Suppressor macrophage (primary cell): ENCODE measurements at regions not wholly inside any gene's neighbourhood (a gene's known extent, or its start where the extent isn't known, plus 50 kb on each side); places are given as distances from the start of the nearest gene placed in this dataset.
A peak's percentile ranks its signal among the peaks of the same experiment; 100 is the strongest.
"Not testable (repeated sequence)": the region's sequence is repeated elsewhere in the genome, so short reads cannot be mapped to it uniquely, and the experiment has no call there.

ENCODE experiments used
- DNase-seq, 4 experiments: peaks; one replicate each; pipeline ENCODE4 v3.0.0-alpha.2; 2020 to 2022

DNA sequence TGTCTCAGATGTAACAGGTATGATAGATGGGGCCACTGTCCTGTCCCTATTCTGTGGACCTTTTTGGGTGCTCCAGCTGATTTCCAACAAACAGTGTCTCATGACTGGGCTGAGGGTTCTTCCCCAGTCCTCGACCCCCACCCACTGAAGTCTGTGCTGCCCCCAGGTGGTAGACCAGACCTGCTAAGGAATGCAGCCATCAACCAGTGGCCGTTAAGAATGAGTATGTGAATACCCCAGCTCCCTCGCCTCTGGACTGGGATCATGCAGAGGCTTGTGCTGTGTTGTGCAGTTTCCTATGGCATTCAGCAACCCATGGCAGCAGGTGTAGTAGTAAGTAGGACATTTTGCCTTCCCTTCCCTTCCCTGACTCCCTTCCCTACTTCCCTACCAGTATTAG, 183.1 kb upstream of the KAZN start:
- DNase-seq = no peak

DNA sequence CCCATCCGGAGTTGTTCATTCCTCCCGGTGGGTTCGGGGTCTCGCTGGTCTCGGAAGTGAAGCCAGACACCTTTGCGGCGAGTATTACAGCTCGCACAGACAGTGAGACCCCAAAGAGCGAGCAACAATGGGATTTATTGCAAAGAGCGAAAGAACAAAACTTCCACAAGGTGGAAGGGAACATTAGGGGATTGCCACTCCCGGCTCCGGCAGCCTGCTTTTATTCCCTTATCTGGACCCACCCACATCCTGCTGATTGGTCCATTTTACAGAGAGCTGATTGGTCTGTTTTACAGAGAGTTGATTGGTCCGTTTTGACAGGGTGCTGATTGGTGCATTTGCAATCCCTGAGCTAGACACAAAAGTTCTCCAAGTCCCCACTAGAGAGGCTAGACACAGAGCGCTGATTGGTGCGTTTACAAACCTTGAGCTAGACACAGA, 178.7 kb upstream of the KAZN start:
- DNase-seq = not testable (repeated sequence)

DNA sequence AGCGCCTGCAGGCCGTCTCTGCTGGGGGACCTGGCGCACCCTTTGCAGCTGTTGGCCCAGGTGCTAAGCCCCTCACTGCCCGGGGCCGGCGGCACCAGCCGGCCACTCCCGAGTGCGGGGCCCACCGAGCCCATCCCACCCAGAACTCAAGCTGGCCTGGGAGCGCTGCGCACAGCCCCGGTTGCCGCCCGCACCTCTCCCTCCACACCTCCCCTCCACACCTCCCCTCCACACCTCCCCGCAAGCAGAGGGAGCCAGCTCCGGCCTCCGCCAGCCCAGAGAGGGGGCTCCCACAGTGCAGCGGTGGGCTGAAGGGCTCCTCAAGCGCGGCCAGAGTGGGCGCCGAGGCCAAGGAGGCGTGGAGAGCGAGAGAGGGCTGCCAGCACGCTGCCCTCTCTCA, 177.8 kb upstream of the KAZN start:
- DNase-seq = no peak

DNA sequence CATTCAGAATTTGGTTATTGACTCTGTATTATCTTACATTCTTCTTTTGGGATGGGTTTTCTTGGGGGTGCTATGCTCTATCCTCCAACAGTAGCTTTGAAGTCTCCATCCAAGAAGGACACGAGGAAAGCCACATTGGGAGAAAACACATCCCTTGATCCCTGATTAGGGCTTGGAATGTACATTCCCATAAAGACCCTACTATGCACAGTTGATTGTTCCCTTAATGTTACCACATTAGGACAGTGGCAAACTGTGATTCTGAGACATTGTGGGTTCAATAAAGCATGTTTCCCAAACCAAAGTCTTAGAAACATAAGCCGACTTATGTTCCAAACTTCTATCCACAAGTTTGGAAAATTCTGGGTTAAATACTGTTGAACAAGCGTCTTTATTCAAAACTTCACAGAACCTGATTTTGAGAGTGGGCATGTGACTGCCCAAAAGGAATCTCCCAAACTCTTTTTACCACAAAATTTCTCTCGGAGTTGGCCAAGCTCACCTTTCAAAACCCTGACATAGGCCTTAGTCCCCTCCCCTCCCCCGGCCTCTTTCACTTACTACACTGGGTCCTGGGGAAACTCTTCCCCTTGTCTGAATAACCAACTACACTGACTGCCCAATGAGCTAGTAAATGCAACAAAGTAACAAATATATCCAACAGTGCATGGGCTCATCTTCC, 177.0 kb upstream of the KAZN start:
- DNase-seq = no peak

DNA sequence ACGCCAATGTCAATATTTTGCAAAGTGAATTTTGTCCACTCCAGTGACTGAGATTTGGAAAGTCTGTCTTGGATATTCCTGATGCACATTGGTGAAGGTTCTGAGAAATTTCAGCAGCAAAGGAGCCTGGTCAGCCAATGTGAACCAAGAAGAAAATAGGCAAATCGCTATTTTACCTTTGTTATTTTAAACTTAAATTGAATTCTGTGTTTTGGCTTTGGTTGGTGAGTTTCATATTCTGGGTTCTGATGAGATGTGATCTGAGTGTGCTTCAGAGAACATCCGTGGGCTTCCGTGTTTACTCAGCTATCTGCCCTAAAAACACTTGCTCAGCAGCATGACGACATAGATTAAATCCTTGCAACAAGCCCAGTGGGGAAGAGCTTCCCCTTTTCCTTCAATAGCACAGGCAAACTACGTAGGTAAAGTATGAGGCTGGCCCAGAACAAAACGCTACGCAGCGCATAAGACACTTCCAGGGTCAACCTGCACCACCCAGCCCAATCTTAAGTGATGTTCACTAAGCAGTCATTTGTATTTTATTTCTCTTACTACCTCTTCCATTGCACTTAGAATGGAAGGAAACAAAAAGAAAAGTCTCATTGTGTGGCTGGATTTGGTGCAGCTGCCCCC, 176.4 kb upstream of the KAZN start:
- peak; percentile 34 to 58 (median 51) for DNase-seq

DNA sequence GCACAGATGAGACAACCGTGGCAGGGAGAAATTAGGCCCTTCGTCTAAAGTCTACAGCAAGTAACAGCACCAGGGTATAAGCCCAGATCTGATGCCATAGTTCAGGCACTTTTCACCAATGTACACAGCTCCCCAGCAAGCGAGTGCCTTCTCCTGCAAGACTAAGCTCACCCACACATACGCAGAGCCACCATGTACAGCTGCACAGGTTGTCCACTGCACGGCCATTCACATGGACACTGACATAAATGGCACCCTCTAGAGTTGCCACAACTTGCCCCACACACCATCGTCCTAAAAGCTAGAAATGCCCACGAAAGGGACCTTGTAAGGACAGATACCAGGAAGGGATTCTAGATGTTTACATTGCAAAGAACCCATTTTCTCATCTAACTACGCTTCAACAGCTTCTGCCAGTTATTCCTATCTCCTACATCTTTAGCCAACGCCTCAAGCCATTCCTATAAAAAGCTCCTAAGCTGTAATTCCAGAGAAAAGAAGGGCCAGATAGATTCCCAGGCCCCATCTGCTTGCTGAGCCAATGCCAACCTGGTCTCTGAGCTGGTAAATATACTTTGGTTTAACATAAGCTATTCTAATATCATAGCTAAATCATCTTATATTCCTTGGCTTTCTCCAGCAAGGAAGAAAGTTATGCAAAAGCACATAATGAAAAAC, 174.0 kb upstream of the KAZN start:
- DNase-seq = no peak

DNA sequence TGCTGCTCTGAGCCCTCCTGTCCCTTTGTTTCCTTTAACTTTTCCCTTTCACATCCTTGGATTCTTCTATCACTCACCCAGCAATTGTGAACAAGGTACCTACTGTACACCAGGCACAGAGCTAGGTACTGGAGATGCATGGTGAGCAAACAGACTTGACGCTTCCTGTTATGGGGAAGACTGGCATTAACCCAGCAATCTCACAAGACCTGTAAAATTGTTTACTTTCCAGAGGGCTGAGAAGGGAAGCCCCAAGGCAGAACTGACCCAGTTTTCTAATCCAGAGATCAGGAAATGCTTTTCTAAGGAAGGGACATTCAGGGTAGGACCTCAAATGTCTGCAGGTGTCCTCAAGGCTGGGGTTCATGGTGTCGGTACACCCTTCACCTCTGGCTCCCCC, 171.6 kb upstream of the KAZN start:
- DNase-seq = no peak

DNA sequence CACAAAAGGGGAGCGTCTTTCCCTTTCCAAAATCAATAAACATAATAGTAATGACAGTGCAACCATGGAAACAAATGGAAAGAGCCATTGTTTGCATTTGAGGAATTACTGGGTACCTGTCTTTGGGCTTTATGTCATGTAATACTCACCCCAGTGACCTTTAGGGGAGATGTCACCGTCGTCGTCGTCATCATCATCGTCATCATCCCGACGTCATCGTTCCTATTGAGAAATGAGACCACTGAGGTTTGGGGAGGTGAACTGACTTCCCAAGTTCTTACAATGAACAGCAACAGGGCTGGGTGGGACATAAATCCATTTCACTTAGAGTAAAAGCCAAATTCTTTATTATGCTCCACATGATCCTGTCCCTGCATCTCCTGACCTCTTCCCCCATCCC, 168.9 kb upstream of the KAZN start:
- no peak for DNase-seq

DNA sequence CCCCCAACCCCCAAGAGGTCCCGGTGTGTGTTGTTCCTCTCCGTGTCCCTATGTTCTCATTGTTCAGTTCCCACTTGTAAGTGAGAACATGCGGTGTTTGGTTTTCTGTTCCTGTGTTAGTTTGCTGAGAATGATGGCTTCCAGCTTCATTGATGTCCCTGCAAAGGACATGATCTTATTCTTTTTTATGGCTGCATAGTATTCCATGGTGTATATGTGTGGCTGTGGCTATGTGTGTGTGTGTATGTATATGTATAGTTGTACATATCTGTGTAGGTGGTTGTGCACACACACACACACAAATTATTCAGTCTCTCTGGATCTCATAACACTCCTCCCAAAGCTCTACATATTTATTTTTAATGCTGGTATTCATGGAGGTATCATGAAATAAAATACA, 165.8 kb upstream of the KAZN start:
- not testable (repeated sequence) for DNase-seq

DNA sequence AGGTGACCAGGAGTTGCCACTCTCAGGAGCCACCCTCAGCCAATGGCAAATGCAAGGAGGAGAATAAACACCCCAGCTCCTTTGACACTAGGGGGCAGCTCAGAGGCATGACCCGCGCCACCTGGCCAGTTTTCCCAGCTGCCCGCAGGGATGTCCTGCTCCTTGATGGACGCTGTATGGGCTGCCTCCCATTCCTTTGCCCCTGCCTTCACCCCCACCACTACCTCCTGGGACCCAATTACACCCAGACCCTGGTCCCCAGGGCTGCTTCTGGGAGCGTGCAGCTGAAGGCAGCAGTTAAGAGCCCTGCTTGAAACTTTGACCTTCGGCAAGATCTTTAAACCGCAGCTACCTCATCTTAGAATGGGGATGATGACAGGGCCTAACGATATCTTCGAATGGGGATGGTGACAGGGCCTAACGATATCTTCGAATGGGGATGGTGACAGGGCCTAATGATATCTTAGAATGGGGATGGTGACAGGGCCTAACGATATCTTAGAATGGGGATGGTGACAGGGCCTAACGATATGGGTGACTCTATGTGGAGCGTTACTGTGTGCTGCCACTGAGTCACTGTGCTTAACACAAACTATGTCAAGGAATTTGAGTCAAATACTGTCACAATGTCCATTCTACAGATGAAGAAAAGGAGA, 163.0 kb upstream of the KAZN start:
- peak in 3 of 4 experiments; percentile 5 to 21 (median 12) for DNase-seq

DNA sequence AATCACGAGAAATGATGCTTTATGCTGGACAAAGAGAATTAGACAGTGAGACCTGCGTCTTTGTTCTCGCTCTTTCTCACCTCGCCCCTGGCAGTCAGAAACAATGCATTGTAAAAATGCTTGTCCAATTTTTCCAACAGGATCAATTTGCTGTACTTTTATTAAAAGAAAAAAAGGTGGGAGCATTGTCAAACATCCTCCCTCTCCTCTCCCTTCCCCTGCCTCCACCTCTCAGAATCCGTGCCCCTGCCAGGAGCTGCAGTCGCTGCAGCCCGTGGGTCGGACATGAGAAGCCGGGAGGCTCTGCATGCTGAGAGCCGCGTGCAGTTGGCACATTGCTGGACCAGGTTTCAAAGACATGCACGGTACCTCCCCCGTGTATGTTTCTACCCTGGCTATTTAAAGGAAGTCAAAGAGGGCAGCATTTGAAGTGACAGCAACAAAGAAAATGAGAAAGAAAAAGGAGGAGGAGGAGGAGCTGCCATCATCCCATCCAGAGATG, 161.0 kb upstream of the KAZN start:
- DNase-seq = no peak

DNA sequence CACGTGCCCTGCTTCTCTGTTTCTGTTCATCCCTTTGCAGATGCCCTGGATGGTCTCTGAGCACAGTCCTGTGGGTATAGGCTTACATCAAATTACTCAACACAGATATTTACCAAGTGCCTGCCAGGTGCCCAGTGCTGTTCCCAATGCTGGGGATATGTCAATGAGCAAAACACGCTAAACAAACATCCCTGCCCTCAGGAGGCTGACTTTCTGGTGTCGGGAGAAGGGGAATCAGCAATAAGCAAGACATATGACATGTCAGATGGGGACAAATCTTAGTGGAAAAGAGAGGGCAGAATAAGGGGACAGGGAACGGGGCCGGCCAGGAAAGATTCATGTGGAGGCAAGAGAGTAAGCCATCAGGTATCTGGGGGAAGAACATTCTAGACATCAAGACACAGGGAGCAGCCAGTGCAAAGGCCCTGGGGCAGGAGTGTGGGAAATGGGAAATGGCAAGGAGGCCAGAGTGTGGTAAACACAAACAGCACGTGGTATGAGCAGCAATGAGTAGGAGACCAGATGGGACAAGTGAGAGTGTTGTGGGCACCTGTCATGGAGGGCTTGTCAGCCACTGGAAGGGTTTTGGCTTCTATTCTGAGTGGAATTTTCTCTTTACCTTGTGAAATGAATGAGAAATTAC, 160.2 kb upstream of the KAZN start:
- no peak for DNase-seq

DNA sequence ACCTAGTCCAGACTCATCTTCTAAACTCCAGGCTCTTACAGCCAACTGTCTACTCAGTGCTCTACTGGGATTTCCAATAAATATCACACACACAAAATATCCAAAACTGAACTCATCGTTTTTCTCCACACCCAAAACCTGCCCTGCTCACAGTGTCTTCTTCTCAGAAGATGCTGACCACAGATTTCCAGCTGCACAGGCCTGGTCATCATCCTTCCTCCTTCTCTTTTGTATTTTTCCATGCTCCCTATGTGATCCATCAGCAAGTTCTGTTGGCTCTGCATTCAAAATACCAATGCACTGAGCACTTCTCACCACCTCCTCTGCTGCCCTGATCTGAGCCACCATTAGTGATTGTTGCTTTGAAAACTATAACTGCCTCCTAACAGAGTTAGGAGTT, 159.5 kb upstream of the KAZN start:
- no peak for DNase-seq

DNA sequence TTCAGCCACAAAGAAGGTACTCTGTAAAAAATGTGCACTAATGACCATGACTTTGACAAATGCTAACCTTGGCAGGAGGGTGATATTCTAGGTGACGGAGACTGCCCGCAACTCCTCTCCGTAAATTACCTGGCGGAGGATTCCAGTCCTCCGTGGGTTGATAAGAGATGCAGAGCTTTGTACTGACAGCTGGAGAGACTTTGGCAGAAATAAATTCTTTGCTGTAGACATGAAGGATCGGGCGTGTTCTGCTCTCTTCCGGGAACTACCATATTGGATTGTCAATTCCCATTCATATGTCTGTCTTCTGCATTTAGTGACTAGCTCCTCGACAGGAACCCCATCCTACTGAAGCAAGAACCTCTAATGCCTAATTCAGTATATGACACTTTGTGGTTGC, 158.3 kb upstream of the KAZN start:
- DNase-seq = no peak

DNA sequence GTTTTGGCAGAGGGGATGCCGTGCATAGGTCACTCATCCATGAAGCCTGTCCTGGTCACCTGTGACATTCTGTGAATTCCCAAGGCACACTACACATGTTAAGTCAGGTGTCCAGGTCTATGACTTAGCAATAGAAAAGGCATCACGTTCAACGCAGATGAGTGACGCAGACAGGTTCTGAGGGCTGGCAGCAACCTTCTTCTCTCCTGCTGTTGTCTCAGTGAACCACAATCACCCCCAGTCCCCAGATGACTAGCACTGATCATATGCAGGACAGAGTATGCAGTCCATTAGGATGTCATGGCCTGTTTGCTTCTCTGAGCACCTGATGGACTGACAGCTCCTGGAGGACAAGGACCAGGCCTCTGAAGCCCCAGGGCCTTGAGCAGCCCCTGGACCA, 157.8 kb upstream of the KAZN start:
- DNase-seq = no peak

DNA sequence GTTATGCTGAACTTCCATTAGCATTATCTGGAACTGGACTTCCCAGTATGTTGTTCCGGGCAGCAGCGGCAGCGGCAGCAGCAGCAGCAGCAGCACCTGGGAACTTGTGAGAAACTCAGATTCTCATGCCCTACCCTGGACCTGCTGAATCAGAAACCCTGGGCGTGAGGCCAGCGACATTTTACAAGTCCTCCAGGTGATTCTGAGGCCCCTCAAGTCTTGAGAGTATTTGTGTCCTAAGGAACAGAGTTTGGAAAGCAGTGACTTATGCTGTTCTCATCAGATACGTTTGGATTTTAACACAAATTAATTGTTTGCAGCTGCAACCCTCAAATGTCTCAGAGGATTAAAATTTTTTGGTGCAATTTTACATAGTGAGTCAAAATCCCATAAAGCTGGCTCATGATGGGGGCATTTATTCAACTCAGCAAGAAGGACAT, 157.2 kb upstream of the KAZN start:
- no peak for DNase-seq

DNA sequence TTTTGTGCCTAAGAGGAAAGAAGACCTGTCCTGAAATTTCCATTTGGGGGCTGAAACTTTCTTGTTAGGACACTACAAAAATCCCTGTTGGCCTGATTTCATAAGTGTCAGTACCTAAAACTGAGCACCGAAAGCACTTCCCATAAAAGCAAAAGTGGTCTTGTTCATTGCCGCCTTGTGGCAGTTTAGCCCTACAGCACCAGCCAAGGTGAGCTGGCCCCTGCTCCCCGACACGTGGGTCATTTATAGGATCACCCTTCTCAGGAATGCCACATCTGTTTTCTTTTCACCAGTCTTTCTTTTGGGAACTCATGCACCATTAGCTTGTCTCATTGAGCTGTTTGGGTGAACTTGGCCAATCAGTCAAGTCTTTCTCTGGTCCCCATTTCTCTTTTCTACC, 155.8 kb upstream of the KAZN start:
- DNase-seq = no peak

DNA sequence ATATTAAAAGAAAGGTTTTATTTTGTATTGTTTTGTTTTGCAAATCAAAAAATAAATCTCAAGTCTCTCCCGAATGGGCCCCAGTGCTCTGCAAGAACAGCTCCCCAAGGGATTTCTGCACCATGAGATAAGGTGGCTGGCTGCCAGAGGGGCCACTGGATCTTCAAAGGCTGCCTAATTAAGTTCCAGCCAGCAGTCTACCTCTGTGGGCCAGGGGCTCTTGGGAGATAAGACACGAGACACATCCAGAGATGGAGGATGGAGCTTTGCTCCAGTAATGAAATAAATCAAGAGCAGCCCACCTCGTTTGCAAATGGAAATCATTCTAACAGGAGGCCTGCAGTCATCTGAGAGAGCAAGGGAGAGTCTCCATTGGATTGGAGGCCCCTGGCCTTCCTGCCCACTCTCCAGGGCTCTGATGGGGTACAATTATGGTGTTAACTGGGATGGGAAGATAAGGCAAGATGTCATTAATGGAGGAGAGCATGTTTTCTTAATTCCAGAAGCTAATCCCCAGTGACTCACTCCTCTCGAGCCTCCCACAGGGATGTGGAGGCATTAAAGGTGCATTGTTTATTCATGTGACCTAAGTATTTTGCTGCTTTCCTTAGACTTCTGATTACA, 155.2 kb upstream of the KAZN start:
- no peak for DNase-seq

DNA sequence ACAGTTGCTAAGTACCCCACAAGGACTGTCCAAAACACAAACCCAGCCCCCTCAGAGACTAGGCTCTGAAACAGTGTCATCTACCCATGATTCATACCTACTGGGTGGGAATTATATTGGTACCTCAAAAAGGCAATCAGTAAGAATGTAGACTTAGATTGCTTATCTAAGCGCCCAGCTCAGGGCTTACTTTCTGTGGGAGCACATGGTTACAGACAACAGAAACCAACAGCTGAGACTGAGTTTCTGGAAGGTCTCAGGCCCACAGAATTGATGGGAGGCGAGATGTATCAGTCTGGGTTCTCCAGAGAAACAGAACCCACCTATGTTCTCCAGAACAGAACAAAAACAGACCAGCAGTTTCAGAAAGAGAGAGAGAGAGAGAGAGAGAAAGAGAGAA, 147.3 kb upstream of the KAZN start:
- DNase-seq = no peak

DNA sequence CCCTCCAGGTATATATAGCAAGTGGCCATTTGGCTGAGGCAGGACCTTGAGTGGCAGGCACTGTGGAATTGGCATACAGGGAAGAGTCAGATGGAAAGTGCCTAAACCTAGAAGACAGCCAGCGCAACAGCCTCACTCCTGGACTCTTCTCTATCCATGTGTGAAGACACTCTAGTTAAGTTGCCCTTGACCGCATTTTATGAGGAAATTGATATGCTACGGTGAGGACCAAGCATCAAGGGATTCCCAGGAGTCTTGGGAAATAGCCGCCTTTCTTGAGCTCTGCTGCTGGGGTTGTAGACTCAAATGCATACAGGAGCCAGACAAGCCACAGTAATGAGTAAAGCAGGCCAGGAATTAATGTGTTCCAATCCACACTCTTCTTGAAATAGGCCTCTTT, 145.9 kb upstream of the KAZN start:
- no peak for DNase-seq

DNA sequence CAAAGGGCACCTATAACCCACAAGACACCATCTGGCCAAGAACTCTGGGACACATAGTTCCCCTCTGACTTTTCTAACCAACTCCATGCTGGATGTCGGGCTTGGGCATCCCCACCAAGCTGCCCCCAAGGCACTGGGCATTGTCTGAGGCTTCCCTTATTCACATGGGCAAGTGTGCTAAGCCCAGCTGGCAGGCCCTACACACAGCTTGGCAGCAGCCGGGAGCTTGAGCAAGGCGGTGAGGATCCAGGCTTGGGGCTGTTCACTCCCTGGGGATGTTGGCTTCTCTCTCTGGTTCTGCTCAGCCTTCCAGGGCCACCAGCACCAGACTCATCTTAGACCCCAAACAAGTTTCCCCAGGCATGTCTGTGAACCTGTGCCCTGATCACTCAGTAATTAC, 138.3 kb upstream of the KAZN start:
- DNase-seq = no peak

DNA sequence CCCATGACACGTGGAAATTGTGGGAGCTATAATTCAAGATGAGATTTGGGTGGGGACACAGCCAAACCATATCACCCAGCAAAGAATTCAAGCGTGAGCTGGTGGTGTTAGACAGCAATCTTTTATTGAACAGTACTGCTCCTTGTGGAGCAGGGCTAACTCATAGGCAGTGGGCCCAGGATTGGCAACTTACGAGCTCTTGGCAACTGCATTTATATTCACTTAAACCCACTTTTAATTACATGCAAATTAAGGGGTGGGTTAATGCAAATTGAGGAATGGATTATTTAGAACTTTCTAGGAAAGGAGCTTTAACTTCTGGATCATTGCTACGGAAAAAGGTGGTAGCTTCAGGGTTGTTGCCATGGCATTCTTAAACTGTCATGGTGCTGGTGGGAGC, 135.6 kb upstream of the KAZN start:
- DNase-seq = no peak
